ENCODE measurements at regions not wholly inside any gene's neighbourhood (a gene's known extent, or its start where the extent isn't known, plus 50 kb on each side); places are given as distances from the start of the nearest gene placed in this dataset.

GRCh38 chr11:91880660-91881059, 344.0 kb upstream of the FAT3 start:
- no peak for DNase-seq (ENCODE audit: low spot score)
- no peak overlapping the region for H3K27ac Mint-ChIP-seq
- H3K4me3 Mint-ChIP-seq, result no peak overlapping the region
- no peaks in the 10 kb centered on the region for H3K27me3 Mint-ChIP-seq (ENCODE audit: low read depth)
- no peaks in the 10 kb centered on the region for H3K4me1 Mint-ChIP-seq (ENCODE audit: low read depth)
- H3K36me3 Mint-ChIP-seq (ENCODE audit: low read depth), result no peaks in the 10 kb centered on the region
- H3K9me3 Mint-ChIP-seq, result peaks cover 16% of the 10 kb centered on the region

- no peak for DNase-seq (ENCODE audit: low spot score)
- Mint-ChIP-seq H3K27ac (no peak overlapping the region), H3K27me3 (ENCODE audit: low read depth) (no peaks in the 10 kb centered on the region), H3K4me1 (ENCODE audit: low read depth) (no peaks in the 10 kb centered on the region), H3K4me3 (no peak overlapping the region), H3K36me3 (ENCODE audit: low read depth) (no peaks in the 10 kb centered on the region), H3K9me3 (peaks cover 4% of the 10 kb centered on the region)
These were observed 347.9 kb upstream of the FAT3 start for GRCh38 chr11:91876746-91877145.

GRCh38 chr11:91872243-91872642, 352.4 kb upstream of the FAT3 start:
- no peak for DNase-seq (ENCODE audit: low spot score)
- no peak overlapping the region for H3K27ac Mint-ChIP-seq
- H3K36me3 Mint-ChIP-seq (ENCODE audit: low read depth), result no peaks in the 10 kb centered on the region
- H3K4me1 Mint-ChIP-seq (ENCODE audit: low read depth), result no peaks in the 10 kb centered on the region
- H3K4me3 Mint-ChIP-seq, result no peak overlapping the region
- no peaks in the 10 kb centered on the region for H3K27me3 Mint-ChIP-seq (ENCODE audit: low read depth)
- H3K9me3 Mint-ChIP-seq, result peaks cover 9% of the 10 kb centered on the region

- peaks cover 8% of the 10 kb centered on the region for H3K9me3 Mint-ChIP-seq
- no peak for DNase-seq (ENCODE audit: low spot score)
- no peak overlapping the region for H3K27ac Mint-ChIP-seq
- H3K27me3 Mint-ChIP-seq (ENCODE audit: low read depth), result no peaks in the 10 kb centered on the region
- H3K36me3 Mint-ChIP-seq (ENCODE audit: low read depth), result no peaks in the 10 kb centered on the region
- no peaks in the 10 kb centered on the region for H3K4me1 Mint-ChIP-seq (ENCODE audit: low read depth)
- no peak overlapping the region for H3K4me3 Mint-ChIP-seq
These were observed 352.8 kb upstream of the FAT3 start for GRCh38 chr11:91871791-91872190.

- no peak overlapping the region for H3K4me3 Mint-ChIP-seq
- H3K36me3 Mint-ChIP-seq (ENCODE audit: low read depth), result no peaks in the 10 kb centered on the region
These were observed 353.6 kb upstream of the FAT3 start for GRCh38 chr11:91871048-91871447.

GRCh38 chr11:91869686-91870085, 354.9 kb upstream of the FAT3 start:
- no peaks in the 10 kb centered on the region for H3K27me3 Mint-ChIP-seq (ENCODE audit: low read depth)

More at GRCh38 chr11:91871048-91871447, 353.6 kb upstream of the FAT3 start:
- Mint-ChIP-seq H3K9me3 (peaks cover 11% of the 10 kb centered on the region), H3K4me1 (ENCODE audit: low read depth) (no peaks in the 10 kb centered on the region), H3K27me3 (ENCODE audit: low read depth) (no peaks in the 10 kb centered on the region), H3K27ac (no peak overlapping the region)
- no peak for DNase-seq (ENCODE audit: low spot score)

GRCh38 chr11:91866642-91867041, 358.0 kb upstream of the FAT3 start:
- no peaks in the 10 kb centered on the region for H3K4me1 Mint-ChIP-seq (ENCODE audit: low read depth)
- peaks cover 11% of the 10 kb centered on the region for H3K9me3 Mint-ChIP-seq
- no peak for DNase-seq (ENCODE audit: low spot score)
- H3K36me3 Mint-ChIP-seq (ENCODE audit: low read depth), result no peaks in the 10 kb centered on the region
- H3K4me3 Mint-ChIP-seq, result no peak overlapping the region
- H3K27ac Mint-ChIP-seq, result no peak overlapping the region
- no peaks in the 10 kb centered on the region for H3K27me3 Mint-ChIP-seq (ENCODE audit: low read depth)

More at GRCh38 chr11:91869686-91870085, 354.9 kb upstream of the FAT3 start:
- Mint-ChIP-seq H3K9me3 (peaks cover 11% of the 10 kb centered on the region), H3K4me3 (no peak overlapping the region), H3K27ac (no peak overlapping the region), H3K4me1 (ENCODE audit: low read depth) (no peaks in the 10 kb centered on the region), H3K36me3 (ENCODE audit: low read depth) (no peaks in the 10 kb centered on the region)
- no peak for DNase-seq (ENCODE audit: low spot score)

- Mint-ChIP-seq H3K27ac (no peak overlapping the region), H3K4me1 (ENCODE audit: low read depth) (no peaks in the 10 kb centered on the region), H3K27me3 (ENCODE audit: low read depth) (no peaks in the 10 kb centered on the region), H3K36me3 (ENCODE audit: low read depth) (no peaks in the 10 kb centered on the region), H3K4me3 (no peak overlapping the region), H3K9me3 (peaks cover 11% of the 10 kb centered on the region)
- no peak for DNase-seq (ENCODE audit: low spot score)
These were observed 364.0 kb upstream of the FAT3 start for GRCh38 chr11:91860661-91861060.

- Mint-ChIP-seq H3K9me3 (peaks cover 13% of the 10 kb centered on the region), H3K27ac (no peak overlapping the region), H3K27me3 (ENCODE audit: low read depth) (no peaks in the 10 kb centered on the region), H3K36me3 (ENCODE audit: low read depth) (no peaks in the 10 kb centered on the region), H3K4me1 (ENCODE audit: low read depth) (no peaks in the 10 kb centered on the region), H3K4me3 (no peak overlapping the region)
- DNase-seq (ENCODE audit: low spot score), result no peak
These were observed 365.0 kb upstream of the FAT3 start for GRCh38 chr11:91859666-91860065.

GRCh38 chr11:91857179-91857578, 367.4 kb upstream of the FAT3 start:
- peaks cover 13% of the 10 kb centered on the region for H3K9me3 Mint-ChIP-seq
- no peaks in the 10 kb centered on the region for H3K27me3 Mint-ChIP-seq (ENCODE audit: low read depth)
- H3K4me1 Mint-ChIP-seq (ENCODE audit: low read depth), result no peaks in the 10 kb centered on the region
- no peak overlapping the region for H3K4me3 Mint-ChIP-seq
- no peak for DNase-seq (ENCODE audit: low spot score)
- no peak overlapping the region for H3K27ac Mint-ChIP-seq
- H3K36me3 Mint-ChIP-seq (ENCODE audit: low read depth), result no peaks in the 10 kb centered on the region

- no peaks in the 10 kb centered on the region for H3K36me3 Mint-ChIP-seq (ENCODE audit: low read depth)
- H3K27ac Mint-ChIP-seq, result no peak overlapping the region
- peaks cover 14% of the 10 kb centered on the region for H3K9me3 Mint-ChIP-seq
- no peaks in the 10 kb centered on the region for H3K27me3 Mint-ChIP-seq (ENCODE audit: low read depth)
- DNase-seq (ENCODE audit: low spot score), result no peak
- H3K4me1 Mint-ChIP-seq (ENCODE audit: low read depth), result no peaks in the 10 kb centered on the region
- no peak overlapping the region for H3K4me3 Mint-ChIP-seq
These were observed 369.8 kb upstream of the FAT3 start for GRCh38 chr11:91854780-91855179.

GRCh38 chr11:91854171-91854570, 370.4 kb upstream of the FAT3 start:
- DNase-seq (ENCODE audit: low spot score), result no peak
- H3K4me3 Mint-ChIP-seq, result no peak overlapping the region
- no peaks in the 10 kb centered on the region for H3K4me1 Mint-ChIP-seq (ENCODE audit: low read depth)
- H3K27ac Mint-ChIP-seq, result no peak overlapping the region
- peaks cover 14% of the 10 kb centered on the region for H3K9me3 Mint-ChIP-seq
- H3K36me3 Mint-ChIP-seq (ENCODE audit: low read depth), result no peaks in the 10 kb centered on the region
- H3K27me3 Mint-ChIP-seq (ENCODE audit: low read depth), result no peaks in the 10 kb centered on the region

- no peak for DNase-seq (ENCODE audit: low spot score)
- H3K27ac Mint-ChIP-seq, result no peak overlapping the region
- H3K27me3 Mint-ChIP-seq (ENCODE audit: low read depth), result no peaks in the 10 kb centered on the region
- peaks cover 13% of the 10 kb centered on the region for H3K9me3 Mint-ChIP-seq
- H3K4me1 Mint-ChIP-seq (ENCODE audit: low read depth), result no peaks in the 10 kb centered on the region
- H3K36me3 Mint-ChIP-seq (ENCODE audit: low read depth), result no peaks in the 10 kb centered on the region
- H3K4me3 Mint-ChIP-seq, result no peak overlapping the region
These were observed 372.7 kb upstream of the FAT3 start for GRCh38 chr11:91851908-91852307.

GRCh38 chr11:91850533-91851275, 373.9 kb upstream of the FAT3 start:
- no peak for DNase-seq (ENCODE audit: low spot score)
- Mint-ChIP-seq H3K9me3 (peaks cover 16% of the 10 kb centered on the region), H3K27me3 (ENCODE audit: low read depth) (no peaks in the 10 kb centered on the region), H3K36me3 (ENCODE audit: low read depth) (no peaks in the 10 kb centered on the region), H3K4me1 (ENCODE audit: low read depth) (no peaks in the 10 kb centered on the region), H3K27ac (no peak overlapping the region), H3K4me3 (no peak overlapping the region)

GRCh38 chr11:91850021-91850420, 374.6 kb upstream of the FAT3 start:
- no peak overlapping the region for H3K27ac Mint-ChIP-seq
- DNase-seq (ENCODE audit: low spot score), result no peak
- peaks cover 14% of the 10 kb centered on the region for H3K9me3 Mint-ChIP-seq
- no peak overlapping the region for H3K4me3 Mint-ChIP-seq
- no peaks in the 10 kb centered on the region for H3K36me3 Mint-ChIP-seq (ENCODE audit: low read depth)
- H3K4me1 Mint-ChIP-seq (ENCODE audit: low read depth), result no peaks in the 10 kb centered on the region
- no peaks in the 10 kb centered on the region for H3K27me3 Mint-ChIP-seq (ENCODE audit: low read depth)
